ENCODE measurements at regions not wholly inside any gene's neighbourhood (a gene's known extent, or its start where the extent isn't known, plus 50 kb on each side); places are given as distances from the start of the nearest gene placed in this dataset.
"Not testable (repeated sequence)": the region's sequence is repeated elsewhere in the genome, so short reads cannot be mapped to it uniquely, and the experiment has no call there.

- no peak for DNase-seq (ENCODE audit: low read depth)
These were observed 65.6 kb upstream of the ATP5MC3 start for GRCh38 chr2:175247159-175247558.

DNA sequence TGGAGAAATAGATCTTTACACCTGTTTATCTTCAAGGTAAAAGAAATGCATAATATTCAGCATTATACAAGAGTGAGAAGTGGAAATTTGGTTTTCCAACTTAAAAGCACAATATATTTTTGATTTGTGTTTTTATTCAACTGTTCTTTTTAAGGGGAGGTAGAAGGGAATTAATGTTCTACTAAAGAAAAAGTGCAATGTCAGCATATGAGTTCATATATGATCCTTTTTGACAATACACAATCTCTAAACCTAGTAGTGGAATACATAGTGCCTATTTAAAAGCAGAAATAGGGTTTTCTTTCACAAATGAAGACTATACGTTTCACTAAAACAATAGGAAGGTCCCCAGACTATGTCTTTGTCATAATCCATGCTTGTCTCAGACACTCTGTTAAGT lies 63.2 kb upstream of the ATP5MC3 start:
- DNase-seq (ENCODE audit: low read depth): no peak

DNA sequence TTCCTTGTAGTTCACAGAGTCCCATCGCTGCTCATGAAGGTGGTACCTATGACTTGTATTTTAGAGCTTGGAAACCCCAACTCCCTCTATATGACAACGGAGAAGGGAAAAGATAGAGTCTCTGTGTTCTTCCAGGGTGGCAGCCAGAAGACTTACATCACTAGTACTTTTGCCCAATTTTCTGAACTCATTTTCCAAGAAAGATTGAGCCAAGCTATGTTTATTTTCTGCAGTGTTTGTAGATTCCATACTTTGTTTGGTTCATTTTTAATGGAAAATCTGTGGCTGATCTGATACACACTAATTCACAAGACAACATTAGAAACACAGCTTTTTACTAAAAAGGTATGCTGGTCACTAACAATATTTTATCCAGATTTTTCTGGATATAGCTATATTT lies 60.2 kb upstream of the ATP5MC3 start:
- DNase-seq (ENCODE audit: low read depth): no peak

- not testable (repeated sequence) for DNase-seq (ENCODE audit: low read depth)
These were observed 58.5 kb upstream of the ATP5MC3 start for GRCh38 chr2:175240033-175240432.

GRCh38 chr2:175236930-175237329 lies 55.4 kb upstream of the ATP5MC3 start:
- DNase-seq (ENCODE audit: low read depth): no peak

- no peak for DNase-seq (ENCODE audit: low read depth)
These were observed 53.1 kb upstream of the ATP5MC3 start for GRCh38 chr2:175234650-175235049.

- DNase-seq (ENCODE audit: low read depth): no peak
These were observed 52.6 kb upstream of the ATP5MC3 start for GRCh38 chr2:175234153-175234552.

GRCh38 chr2:175233135-175233719 lies 51.7 kb upstream of the ATP5MC3 start:
- DNase-seq (ENCODE audit: low read depth): no peak

All from stromal cell of bone marrow (primary cell).